T-helper 1 cell treated with Interleukin-12 subunit alpha and Interleukin-12 subunit beta and Interleukin-4 antibody, amounts not matched to agents 30 μg/mL and 1 μg/mL, for 36 hours (primary cell): ENCODE measurements at regions not wholly inside any gene's neighbourhood (a gene's known extent, or its start where the extent isn't known, plus 50 kb on each side); places are given as distances from the start of the nearest gene placed in this dataset.

ENCODE experiments used
- H3K27ac Mint-ChIP-seq: one replicate; pipeline ENCODE4 v1.8.0; 2021; ENCODE audit warnings: mild to moderate bottlenecking, mixed read lengths
- H3K27me3 Mint-ChIP-seq: one replicate; pipeline ENCODE4 v1.8.0; 2021; ENCODE audit warnings: low read depth, mixed read lengths
- H3K36me3 Mint-ChIP-seq: one replicate; pipeline ENCODE4 v1.8.0; 2021; ENCODE audit warnings: low read depth, mixed read lengths
- H3K4me1 Mint-ChIP-seq: one replicate; pipeline ENCODE4 v1.8.0; 2021; ENCODE audit warnings: low read depth, mixed read lengths
- H3K4me3 Mint-ChIP-seq: one replicate; pipeline ENCODE4 v1.8.0; 2021; ENCODE audit warnings: mild to moderate bottlenecking, moderate library complexity, mixed read lengths
- H3K9me3 Mint-ChIP-seq: one replicate; pipeline ENCODE4 v1.8.0; 2021; ENCODE audit warnings: mixed read lengths

DNA sequence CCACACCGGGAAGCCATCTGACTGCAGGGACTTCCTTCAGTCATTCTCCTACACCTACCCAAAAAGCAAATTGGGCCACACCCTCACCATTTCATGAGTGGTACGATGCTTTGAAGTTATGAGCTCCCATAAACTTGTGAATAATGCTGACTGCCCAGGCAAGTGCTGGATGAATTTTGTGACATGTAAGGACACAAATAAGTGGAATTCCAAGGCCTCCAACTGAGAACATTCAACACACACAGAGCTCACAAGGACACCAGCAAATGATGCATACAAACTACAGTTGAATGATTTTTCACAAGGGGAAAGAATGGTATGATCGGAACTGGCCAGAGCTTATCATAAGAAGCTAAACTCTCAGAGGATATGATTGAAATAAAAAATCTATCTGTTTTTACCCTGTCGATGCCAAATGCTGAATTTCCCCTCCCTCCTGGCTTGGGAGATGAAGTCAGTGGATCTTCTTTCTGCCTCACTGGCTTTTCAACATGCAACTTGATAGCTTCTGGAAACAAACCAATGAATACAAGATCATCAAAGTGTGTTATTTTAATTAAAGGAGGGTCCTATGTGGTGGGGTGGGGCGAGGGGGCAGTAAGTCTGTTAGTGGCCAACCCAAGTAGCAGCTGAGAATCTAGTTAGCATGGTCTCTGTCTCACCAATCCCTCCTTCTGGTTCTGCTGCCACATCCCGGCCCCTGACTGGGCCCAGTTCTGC, 123.8 kb downstream of the WT1 start:
- Mint-ChIP-seq H3K27me3 (peaks cover 6% of the 10 kb centered on the region), H3K4me3 (no peak overlapping the region), H3K36me3 (no peaks in the 10 kb centered on the region), H3K9me3 (no peaks in the 10 kb centered on the region), H3K4me1 (peaks cover 2% of the 10 kb centered on the region), H3K27ac (no peak overlapping the region)

DNA sequence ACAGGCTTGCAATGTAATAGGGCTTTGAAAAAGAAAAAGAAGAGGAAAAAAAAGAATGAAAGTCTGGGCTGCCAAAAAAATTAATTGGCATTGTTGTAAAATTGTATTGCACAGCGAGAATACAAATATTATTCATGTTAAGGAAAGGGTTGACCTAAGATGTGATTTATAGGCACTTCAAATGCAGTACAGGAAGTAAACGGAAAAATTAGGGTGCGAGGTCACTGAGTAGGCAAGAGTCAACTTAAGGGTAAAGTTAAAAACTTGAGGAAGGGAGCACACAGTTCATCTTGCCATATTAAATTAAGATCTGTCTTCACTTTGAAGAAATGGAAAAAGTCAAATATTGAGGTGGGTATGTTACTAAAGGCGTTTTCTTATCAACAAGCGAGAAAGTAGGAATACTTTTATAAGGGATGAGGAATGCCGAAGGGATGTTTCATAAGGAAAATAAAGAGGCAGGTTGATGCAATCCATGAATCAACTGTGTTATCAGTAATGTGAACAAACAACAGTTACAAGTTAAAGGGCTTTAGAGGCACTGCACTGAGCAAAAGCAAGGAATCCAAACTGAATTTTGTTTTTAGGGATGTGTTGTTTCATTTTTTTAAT, 123.0 kb downstream of the WT1 start:
- Mint-ChIP-seq H3K27me3 (peaks cover 6% of the 10 kb centered on the region), H3K9me3 (no peaks in the 10 kb centered on the region), H3K27ac (no peak overlapping the region), H3K4me1 (peaks cover 2% of the 10 kb centered on the region), H3K4me3 (no peak overlapping the region), H3K36me3 (no peaks in the 10 kb centered on the region)

DNA sequence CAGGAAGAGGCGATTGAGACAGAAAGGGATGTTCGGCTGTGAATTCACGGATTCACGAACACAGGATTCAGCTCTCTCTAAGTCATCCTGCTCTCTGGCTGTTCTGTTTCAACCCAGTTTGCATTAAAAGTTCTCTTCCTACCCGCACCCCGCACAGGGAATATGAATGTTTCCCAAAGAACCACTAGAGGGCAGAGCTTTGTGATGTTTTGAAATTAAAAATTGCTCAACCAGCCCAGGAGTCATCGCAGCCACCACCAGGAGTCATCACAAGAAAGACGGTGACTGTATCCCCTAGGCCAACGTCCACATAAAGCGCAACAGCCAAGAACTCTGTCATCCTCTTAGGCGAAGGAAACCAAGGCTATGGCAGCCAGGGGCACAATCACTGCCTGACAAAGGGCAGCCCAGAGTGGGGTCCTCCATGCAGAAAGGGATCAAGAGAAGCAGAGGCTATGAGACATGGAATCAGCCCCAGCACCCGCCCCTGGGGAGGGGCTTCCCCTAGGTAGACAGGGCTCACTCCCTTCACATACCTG, 122.4 kb downstream of the WT1 start:
- Mint-ChIP-seq H3K36me3 (no peaks in the 10 kb centered on the region), H3K4me1 (peaks cover 2% of the 10 kb centered on the region), H3K9me3 (no peaks in the 10 kb centered on the region), H3K4me3 (no peak overlapping the region), H3K27me3 (peaks cover 6% of the 10 kb centered on the region), H3K27ac (no peak overlapping the region)

DNA sequence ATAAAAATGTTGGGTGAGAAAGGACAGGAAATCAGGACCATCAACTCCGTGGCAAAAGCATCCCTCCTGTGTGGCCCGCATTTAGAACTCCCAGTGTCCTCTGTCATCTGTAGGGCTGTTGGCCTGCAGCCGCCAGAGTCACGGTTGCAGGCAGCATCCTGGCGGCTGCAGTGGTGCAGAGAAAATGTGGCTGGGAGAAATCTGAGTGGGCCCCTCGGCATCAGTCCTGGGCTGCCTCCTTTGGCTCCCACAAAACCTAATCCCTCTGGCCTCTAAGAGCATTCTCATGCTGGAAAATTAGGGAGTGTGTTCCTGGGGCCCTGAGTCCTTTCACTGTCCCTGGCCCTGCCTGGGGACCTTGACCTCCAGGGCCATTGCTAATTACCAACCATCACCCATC, 121.9 kb downstream of the WT1 start:
- no peaks in the 10 kb centered on the region for H3K36me3 Mint-ChIP-seq

DNA sequence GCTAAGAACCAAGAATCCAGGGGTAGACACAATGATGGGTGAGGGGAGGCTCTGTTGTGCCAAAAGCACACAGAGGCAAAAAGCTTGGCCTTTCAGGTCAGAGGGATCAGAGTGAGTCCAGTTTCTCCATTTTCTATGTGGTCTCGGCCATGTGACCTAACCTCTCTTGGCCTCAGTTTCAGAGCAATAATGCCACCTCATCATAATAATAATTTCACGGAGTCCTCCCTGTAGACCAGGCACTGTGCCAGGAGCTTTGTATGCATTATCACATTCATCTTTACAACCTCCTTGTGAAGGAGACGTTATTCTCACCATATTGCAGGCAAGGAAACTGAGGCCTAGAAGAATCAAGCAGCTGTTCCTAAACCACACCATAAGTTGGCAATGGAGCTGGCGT, 120.2 kb downstream of the WT1 start:
- Mint-ChIP-seq H3K27ac (no peak overlapping the region), H3K36me3 (no peaks in the 10 kb centered on the region), H3K4me3 (no peak overlapping the region), H3K4me1 (peaks cover 2% of the 10 kb centered on the region), H3K27me3 (peaks cover 14% of the 10 kb centered on the region), H3K9me3 (no peaks in the 10 kb centered on the region)

More for the DNA sequence above, 121.9 kb downstream of the WT1 start:
- H3K27me3 Mint-ChIP-seq, result peaks cover 6% of the 10 kb centered on the region
- peaks cover 2% of the 10 kb centered on the region for H3K4me1 Mint-ChIP-seq
- no peak overlapping the region for H3K27ac Mint-ChIP-seq
- no peak overlapping the region for H3K4me3 Mint-ChIP-seq
- no peaks in the 10 kb centered on the region for H3K9me3 Mint-ChIP-seq

DNA sequence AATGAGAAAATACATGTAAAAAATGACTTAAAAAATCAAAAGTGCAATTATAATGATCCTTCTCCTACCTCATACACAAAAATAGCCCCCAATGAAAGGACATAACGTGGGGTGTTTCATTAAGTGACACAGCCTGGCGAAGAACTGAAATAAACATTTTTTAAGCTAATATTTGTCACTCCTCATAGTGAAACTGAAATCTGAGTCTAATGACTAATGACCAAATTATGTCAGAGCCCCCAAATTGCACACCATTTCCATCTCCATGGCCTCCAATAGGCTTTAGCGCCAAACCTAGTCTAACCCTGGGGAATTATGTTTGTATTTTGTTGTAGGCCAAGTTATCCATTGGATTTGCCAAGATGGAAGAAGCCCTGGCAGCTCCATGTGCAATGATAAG, 119.1 kb downstream of the WT1 start:
- peaks cover 14% of the 10 kb centered on the region for H3K27me3 Mint-ChIP-seq
- no peak overlapping the region for H3K27ac Mint-ChIP-seq
- H3K36me3 Mint-ChIP-seq, result no peaks in the 10 kb centered on the region
- no peak overlapping the region for H3K4me3 Mint-ChIP-seq
- no peaks in the 10 kb centered on the region for H3K9me3 Mint-ChIP-seq
- H3K4me1 Mint-ChIP-seq, result peaks cover 2% of the 10 kb centered on the region

DNA sequence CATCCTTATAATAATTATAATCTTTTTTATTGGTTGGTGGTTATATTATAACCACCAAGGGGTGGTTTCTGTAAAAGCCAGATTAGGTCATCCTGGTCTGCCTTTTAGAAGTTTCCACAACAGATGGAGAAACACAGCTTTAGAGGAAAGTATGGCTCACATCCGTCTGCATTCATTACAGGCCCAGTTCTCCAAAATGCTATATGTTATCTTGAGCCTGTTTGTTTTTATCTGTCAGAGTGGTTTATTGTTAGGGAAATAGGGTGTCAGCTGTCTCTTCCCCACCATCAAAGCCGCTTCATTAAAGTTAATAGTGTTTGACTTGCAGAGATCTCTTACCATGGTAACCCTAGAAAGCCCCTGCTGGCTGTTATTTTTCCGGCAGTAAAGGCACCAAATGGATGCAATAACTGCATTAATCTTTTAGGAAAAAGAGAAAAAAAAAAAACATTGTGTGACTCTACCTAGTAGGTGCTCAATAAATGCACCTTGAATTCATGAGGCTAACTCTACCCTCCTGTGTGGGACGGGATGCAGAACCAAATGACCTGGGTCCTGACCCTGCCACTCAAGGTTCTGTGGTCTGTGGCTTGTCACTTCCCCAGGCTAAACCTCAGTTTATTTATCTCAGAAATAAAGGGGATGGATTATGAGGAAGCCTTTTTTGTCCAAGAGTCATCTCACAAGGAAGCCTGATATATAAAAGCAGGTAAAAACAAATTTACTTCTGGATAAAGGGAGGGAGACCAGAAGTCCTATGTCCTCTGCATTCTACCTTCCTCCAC, 118.3 kb downstream of the WT1 start:
- no peaks in the 10 kb centered on the region for H3K9me3 Mint-ChIP-seq
- no peak overlapping the region for H3K4me3 Mint-ChIP-seq
- H3K36me3 Mint-ChIP-seq, result no peaks in the 10 kb centered on the region
- H3K27me3 Mint-ChIP-seq, result peaks cover 14% of the 10 kb centered on the region
- no peak overlapping the region for H3K27ac Mint-ChIP-seq
- peaks cover 2% of the 10 kb centered on the region for H3K4me1 Mint-ChIP-seq

DNA sequence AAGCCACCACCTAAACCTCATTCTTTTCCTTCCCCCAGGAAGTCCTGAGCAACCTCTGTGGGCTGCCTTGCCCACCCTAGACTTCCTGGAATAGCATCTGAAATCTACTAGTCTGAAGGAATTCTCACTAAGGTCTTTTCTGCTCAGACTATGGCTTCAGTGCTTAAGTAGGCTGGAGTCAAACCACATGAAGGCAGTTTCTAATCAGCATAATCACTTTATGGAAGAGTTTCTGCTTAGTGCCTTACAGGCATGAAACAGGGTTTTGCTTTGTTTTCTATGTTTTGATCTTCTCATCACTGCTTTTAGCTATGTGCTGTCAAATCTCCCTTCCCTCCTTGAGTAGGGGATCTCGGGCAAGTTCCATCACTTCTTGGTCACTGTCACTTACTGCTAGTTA, 117.7 kb downstream of the WT1 start:
- no peak overlapping the region for H3K27ac Mint-ChIP-seq
- H3K36me3 Mint-ChIP-seq, result no peaks in the 10 kb centered on the region
- no peaks in the 10 kb centered on the region for H3K9me3 Mint-ChIP-seq
- peaks cover 18% of the 10 kb centered on the region for H3K27me3 Mint-ChIP-seq
- no peak overlapping the region for H3K4me3 Mint-ChIP-seq
- peaks cover 2% of the 10 kb centered on the region for H3K4me1 Mint-ChIP-seq

DNA sequence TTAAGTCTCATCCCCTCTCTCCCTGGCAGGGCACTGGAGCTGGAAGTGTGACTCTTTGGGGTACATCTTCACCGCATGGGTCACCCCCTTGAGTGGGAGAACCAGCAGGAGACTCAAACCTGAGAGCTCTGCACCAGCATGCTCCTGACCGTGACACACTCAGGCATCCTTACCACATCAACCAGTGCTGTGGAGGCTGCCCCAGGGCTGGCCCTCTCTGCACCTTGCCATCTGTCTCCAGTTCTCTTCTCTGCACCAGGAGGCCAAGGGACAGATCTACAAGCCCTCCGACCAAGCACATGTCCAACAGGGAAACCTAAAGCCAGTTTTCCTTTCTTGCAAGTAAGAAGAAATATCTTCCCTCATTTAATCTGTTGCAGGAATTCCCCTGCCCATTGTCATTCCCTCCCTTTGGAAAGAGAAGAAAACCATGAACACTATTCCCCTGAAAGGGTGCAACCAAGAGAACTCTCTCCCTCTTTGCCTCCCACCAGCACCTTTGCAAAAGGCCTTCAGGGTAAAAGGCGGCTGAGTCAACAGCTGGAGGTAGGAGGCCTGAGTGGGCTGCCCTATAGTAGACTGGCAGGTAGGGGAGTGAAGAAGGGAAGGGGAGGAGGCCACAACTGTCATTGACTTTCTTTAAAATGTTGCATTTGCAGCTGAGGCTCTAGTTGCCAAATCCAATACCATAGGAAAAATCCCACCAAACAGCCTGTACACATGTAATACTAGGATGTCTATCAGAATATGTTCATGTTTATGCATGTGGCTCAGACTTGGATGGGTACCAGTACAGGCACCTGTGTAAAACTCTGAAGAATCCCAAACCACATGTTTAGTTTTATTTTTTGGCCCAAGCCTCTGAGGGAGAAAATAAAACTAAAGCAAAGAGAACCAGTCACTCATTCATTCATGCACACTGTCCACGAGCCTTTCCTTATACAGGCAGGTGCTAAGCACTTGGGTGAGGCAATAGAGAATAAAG, 117.0 kb downstream of the WT1 start:
- H3K27ac Mint-ChIP-seq, result no peak overlapping the region
- no peaks in the 10 kb centered on the region for H3K36me3 Mint-ChIP-seq
- peaks cover 2% of the 10 kb centered on the region for H3K4me1 Mint-ChIP-seq
- no peaks in the 10 kb centered on the region for H3K9me3 Mint-ChIP-seq
- H3K4me3 Mint-ChIP-seq, result no peak overlapping the region
- H3K27me3 Mint-ChIP-seq, result peaks cover 15% of the 10 kb centered on the region

DNA sequence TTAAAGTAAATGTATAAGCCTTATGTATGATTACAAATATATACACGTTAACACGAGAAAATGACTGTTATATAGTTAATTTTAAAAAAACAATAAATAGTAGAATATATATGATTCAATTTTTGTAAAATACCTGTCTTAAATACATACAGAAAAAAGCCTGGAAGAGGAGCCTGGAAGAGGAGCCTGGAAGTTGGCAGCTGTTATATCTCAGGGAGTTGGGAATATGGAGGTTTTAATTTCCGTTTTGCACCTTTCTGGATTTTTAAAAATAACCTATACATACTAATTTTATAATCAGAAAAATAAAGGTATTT, 111.6 kb downstream of the WT1 start:
- no peaks in the 10 kb centered on the region for H3K36me3 Mint-ChIP-seq
- no peaks in the 10 kb centered on the region for H3K9me3 Mint-ChIP-seq
- peaks cover 22% of the 10 kb centered on the region for H3K27me3 Mint-ChIP-seq
- H3K4me1 Mint-ChIP-seq, result no peaks in the 10 kb centered on the region
- no peak overlapping the region for H3K4me3 Mint-ChIP-seq
- H3K27ac Mint-ChIP-seq, result no peak overlapping the region

DNA sequence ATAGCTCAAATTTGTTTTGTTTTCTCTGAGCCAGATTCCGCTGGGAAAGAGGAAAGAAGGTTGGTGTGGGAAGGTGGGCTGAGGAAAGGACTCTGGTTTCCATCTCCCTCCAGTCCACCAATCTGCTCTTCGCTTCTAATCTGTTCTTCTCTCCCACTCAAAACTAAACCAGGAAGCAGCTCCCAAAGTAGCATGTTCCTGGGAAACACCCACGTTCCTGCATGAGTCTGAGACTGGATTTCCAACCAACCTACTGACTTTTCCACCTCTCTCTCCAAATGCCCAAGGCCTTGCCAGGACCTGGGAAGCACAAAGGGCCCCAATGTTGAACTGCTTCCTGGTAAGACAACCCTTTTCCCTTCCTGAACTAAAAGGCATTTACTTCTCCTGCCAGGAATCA, 110.2 kb downstream of the WT1 start:
- Mint-ChIP-seq H3K4me3 (no peak overlapping the region), H3K27me3 (peaks cover 17% of the 10 kb centered on the region), H3K27ac (no peak overlapping the region), H3K9me3 (no peaks in the 10 kb centered on the region), H3K36me3 (no peaks in the 10 kb centered on the region), H3K4me1 (no peaks in the 10 kb centered on the region)

DNA sequence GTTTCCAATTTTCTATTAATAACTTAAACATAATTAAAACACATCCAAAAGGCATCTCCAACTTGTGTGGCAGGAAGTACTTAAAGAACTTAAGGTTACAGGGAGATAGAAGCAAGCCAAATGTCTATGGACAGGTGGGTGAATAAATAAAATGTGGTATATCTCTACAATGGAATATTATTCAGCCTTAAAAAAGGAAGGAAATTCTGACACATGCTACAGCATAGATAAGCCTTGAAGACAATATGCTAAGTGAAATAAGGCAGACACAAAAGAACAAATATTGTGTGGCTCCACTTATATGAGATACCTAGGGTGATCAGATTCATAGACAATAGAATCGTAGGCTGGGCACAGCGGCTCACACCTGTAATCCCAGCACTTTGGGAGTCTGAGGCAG, 109.6 kb downstream of the WT1 start:
- no peaks in the 10 kb centered on the region for H3K4me1 Mint-ChIP-seq
- H3K36me3 Mint-ChIP-seq, result no peaks in the 10 kb centered on the region
- peaks cover 23% of the 10 kb centered on the region for H3K27me3 Mint-ChIP-seq
- H3K9me3 Mint-ChIP-seq, result no peaks in the 10 kb centered on the region
- no peak overlapping the region for H3K4me3 Mint-ChIP-seq
- no peak overlapping the region for H3K27ac Mint-ChIP-seq

DNA sequence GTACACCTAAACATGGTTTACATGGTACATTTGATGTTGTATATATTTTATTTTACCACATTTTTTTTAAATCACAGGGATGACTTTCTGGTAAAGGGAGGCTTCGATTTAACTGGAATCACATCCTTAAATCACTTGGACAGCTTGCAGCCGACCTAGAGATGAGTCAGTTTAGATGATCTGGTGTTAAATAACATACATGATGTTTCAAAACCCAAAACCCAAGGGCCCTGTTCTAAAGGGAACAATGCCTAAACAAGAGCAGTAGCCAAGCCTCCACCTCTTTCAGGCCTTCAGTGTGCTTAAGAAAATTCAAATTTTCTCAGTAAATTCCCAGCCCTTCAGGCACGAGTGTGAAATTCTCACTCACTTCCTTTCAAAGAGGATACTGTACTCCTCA, 108.8 kb downstream of the WT1 start:
- Mint-ChIP-seq H3K9me3 (no peaks in the 10 kb centered on the region), H3K27me3 (peaks cover 25% of the 10 kb centered on the region), H3K36me3 (no peaks in the 10 kb centered on the region), H3K4me3 (no peak overlapping the region), H3K4me1 (no peaks in the 10 kb centered on the region), H3K27ac (no peak overlapping the region)

DNA sequence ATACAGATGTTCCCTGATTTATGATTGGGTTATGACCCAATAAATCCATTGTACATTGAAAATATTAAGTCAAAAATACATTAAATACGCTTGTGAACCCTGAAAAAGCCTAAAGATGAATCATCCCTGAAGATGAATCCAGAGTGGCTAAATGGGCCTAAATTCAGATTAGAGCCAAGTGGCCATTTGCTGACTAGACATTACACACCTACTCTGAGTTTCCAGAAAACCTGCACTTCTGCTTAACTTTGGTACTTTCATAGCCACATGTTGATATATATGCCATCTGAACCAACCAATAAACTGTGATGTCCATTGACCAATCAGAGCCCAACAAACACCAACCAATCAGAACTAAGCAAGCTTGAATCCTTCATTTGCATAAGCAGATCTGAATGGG, 106.9 kb downstream of the WT1 start:
- H3K27ac Mint-ChIP-seq, result no peak overlapping the region
- H3K4me3 Mint-ChIP-seq, result no peak overlapping the region
- H3K36me3 Mint-ChIP-seq, result no peaks in the 10 kb centered on the region
- no peaks in the 10 kb centered on the region for H3K9me3 Mint-ChIP-seq
- peaks cover 4% of the 10 kb centered on the region for H3K4me1 Mint-ChIP-seq
- peaks cover 37% of the 10 kb centered on the region for H3K27me3 Mint-ChIP-seq
